H9 (cell line): ENCODE measurements at regions not wholly inside any gene's neighbourhood (a gene's known extent, or its start where the extent isn't known, plus 50 kb on each side); places are given as distances from the start of the nearest gene placed in this dataset.

Experiments
- DNase-seq: peaks from one replicate; pipeline ENCODE4 v3.0.0-alpha.2; 2017
- H2AFZ ChIP-seq: one replicate; pipeline ENCODE4 v1.6.1; 2013; ENCODE audit warnings: mild to moderate bottlenecking, low read length, control low read depth, moderate library complexity
- H2AK5ac ChIP-seq: 2 replicates; pipeline ENCODE4 v1.6.1; 2013; ENCODE audit warnings: low read length, control low read depth, mixed read lengths; ENCODE audit not compliant: insufficient read length
- H2BK120ac ChIP-seq: one replicate; pipeline ENCODE4 v1.6.1; 2013; ENCODE audit warnings: low read depth, mild to moderate bottlenecking, low read length, control low read depth, inconsistent platforms; ENCODE audit not compliant: poor library complexity, severe bottlenecking
- H2BK12ac ChIP-seq: 2 replicates; pipeline ENCODE4 v1.6.1; 2013; ENCODE audit warnings: low read length, control low read depth, mixed read lengths, low read depth; ENCODE audit not compliant: insufficient read length
- H2BK15ac ChIP-seq: 2 replicates; pipeline ENCODE4 v1.6.1; 2013; ENCODE audit warnings: low read depth, low read length, control low read depth
- H2BK20ac ChIP-seq: one replicate; pipeline ENCODE4 v1.6.1; 2013; ENCODE audit warnings: low read depth, mild to moderate bottlenecking, low read length, control low read depth, inconsistent platforms; ENCODE audit not compliant: poor library complexity, severe bottlenecking
- H2BK5ac ChIP-seq: 2 replicates; pipeline ENCODE4 v1.6.1; 2013; ENCODE audit warnings: low read length, control low read depth, mixed read lengths; ENCODE audit not compliant: insufficient read length
- H3K14ac ChIP-seq: 2 replicates; pipeline ENCODE4 v1.6.1; 2013; ENCODE audit warnings: low read length, control low read depth; ENCODE audit not compliant: insufficient read depth
- H3K18ac ChIP-seq: 2 replicates; pipeline ENCODE4 v1.6.1; 2013; ENCODE audit warnings: low read depth, mild to moderate bottlenecking, mixed read lengths, low read length, control low read depth; ENCODE audit not compliant: insufficient read length
- H3K23ac ChIP-seq: 2 replicates; pipeline ENCODE4 v1.6.1; 2013; ENCODE audit warnings: low read length, control low read depth, mixed read lengths, low read depth; ENCODE audit not compliant: insufficient read length
- H3K23me2 ChIP-seq: 2 replicates; pipeline ENCODE4 v1.6.1; 2013; ENCODE audit warnings: low read depth, mild to moderate bottlenecking, mixed read lengths, low read length, control low read depth; ENCODE audit not compliant: insufficient read length, poor library complexity, severe bottlenecking
- H3K27ac ChIP-seq: 2 replicates; pipeline ENCODE4 v1.5.1; 2013; ENCODE audit warnings: low read length, control low read depth, mixed read lengths, low read depth; ENCODE audit not compliant: insufficient read length
- H3K27me3 ChIP-seq: 2 replicates; pipeline ENCODE4 v1.6.1; 2013; ENCODE audit warnings: low read length, control low read depth, inconsistent platforms; ENCODE audit not compliant: insufficient read depth
- H3K4ac ChIP-seq: 2 replicates; pipeline ENCODE4 v1.6.1; 2013; ENCODE audit warnings: low read depth, mild to moderate bottlenecking, control low read depth, inconsistent platforms, low read length, moderate library complexity
- H3K4me1 ChIP-seq: 2 replicates; pipeline ENCODE4 v1.6.1; 2013; ENCODE audit warnings: low read length, control low read depth, inconsistent platforms; ENCODE audit not compliant: insufficient read depth
- H3K4me2 ChIP-seq: 2 replicates; pipeline ENCODE4 v1.6.1; 2013; ENCODE audit warnings: low read length, control low read depth, mixed read lengths; ENCODE audit not compliant: insufficient read length, insufficient read depth
- H3K56ac ChIP-seq: 2 replicates; pipeline ENCODE4 v1.6.1; 2013; ENCODE audit warnings: low read depth, mild to moderate bottlenecking, mixed read lengths, low read length, control low read depth; ENCODE audit not compliant: insufficient read length
- H3K79me1 ChIP-seq: 2 replicates; pipeline ENCODE4 v1.6.1; 2013; ENCODE audit warnings: low read depth, mild to moderate bottlenecking, moderate library complexity, low read length, control low read depth, inconsistent platforms; ENCODE audit not compliant: insufficient read depth, poor library complexity, severe bottlenecking
- H3K79me2 ChIP-seq: 2 replicates; pipeline ENCODE4 v1.6.1; 2013; ENCODE audit warnings: low read length, control low read depth, inconsistent platforms; ENCODE audit not compliant: insufficient read depth
- H3K9ac ChIP-seq: 2 replicates; pipeline ENCODE4 v1.6.1; 2013; ENCODE audit warnings: low read length, control low read depth, mixed read lengths; ENCODE audit not compliant: insufficient read length; ENCODE audit errors: extremely low read depth
- H3K9me3 ChIP-seq: one replicate; pipeline ENCODE4 v1.6.1; 2013; ENCODE audit warnings: low read depth, low read length, inconsistent platforms; ENCODE audit not compliant: control insufficient read depth
- H3T11ph ChIP-seq: one replicate; pipeline ENCODE4 v1.6.1; 2013; ENCODE audit warnings: mild to moderate bottlenecking, low read length, control low read depth, inconsistent platforms
- H4K20me1 ChIP-seq: one replicate; pipeline ENCODE4 v1.6.1; 2013; ENCODE audit not compliant: control insufficient read depth, insufficient read length, insufficient read depth
- H4K5ac ChIP-seq: 2 replicates; pipeline ENCODE4 v1.6.1; 2013; ENCODE audit warnings: low read depth, mild to moderate bottlenecking, mixed read lengths, low read length, control low read depth; ENCODE audit not compliant: insufficient read length
- H4K8ac ChIP-seq: replicated peaks from 2 replicates; pipeline ENCODE4 v1.6.1; 2013; ENCODE audit warnings: low read length, control low read depth, mixed read lengths, low read depth; ENCODE audit not compliant: insufficient read length
- H4K91ac ChIP-seq: 2 replicates; pipeline ENCODE4 v1.6.1; 2013; ENCODE audit warnings: low read depth, mild to moderate bottlenecking, moderate library complexity, mixed read lengths, low read length, control low read depth; ENCODE audit not compliant: insufficient read length
- H3K27ac Mint-ChIP-seq, 3 experiments: 2 replicates in 2 of 3; 3 replicates in 1 of 3; pipeline ENCODE4 v1.8.0; 2020 to 2021; ENCODE audit warnings: mixed read lengths in 3 of 3, mild to moderate bottlenecking in 1 of 3, moderate library complexity in 1 of 3
- H3K27me3 Mint-ChIP-seq: 2 replicates; pipeline ENCODE4 v1.8.0; 2021; ENCODE audit warnings: low read depth, mild to moderate bottlenecking, moderate library complexity, mixed read lengths
- H3K36me3 Mint-ChIP-seq, 3 experiments: 2 replicates in 2 of 3; 3 replicates in 1 of 3; pipeline ENCODE4 v1.8.0; 2020 to 2021; ENCODE audit warnings: low read depth in 3 of 3, mixed read lengths in 3 of 3; ENCODE audit not compliant: insufficient read depth in 1 of 3
- H3K4me1 Mint-ChIP-seq, 2 experiments: 2 replicates each; pipeline ENCODE4 v1.8.0; 2020; ENCODE audit warnings: mixed read lengths in 2 of 2
- H3K4me3 Mint-ChIP-seq, 2 experiments: 2 replicates in 1 of 2; 3 replicates in 1 of 2; pipeline ENCODE4 v1.8.0; 2020 to 2021; ENCODE audit warnings: mild to moderate bottlenecking in 2 of 2, mixed read lengths in 2 of 2, moderate library complexity in 1 of 2
- H3K9me3 Mint-ChIP-seq, 2 experiments: 2 replicates in 1 of 2; 3 replicates in 1 of 2; pipeline ENCODE4 v1.8.0; 2020; ENCODE audit warnings: mild to moderate bottlenecking in 2 of 2, mixed read lengths in 2 of 2, moderate library complexity in 1 of 2
- WGBS: extraction: QIAGEN DNeasy Blood & Tissue Kit; methylation state at CpG from one replicate; pipeline ENCODE4 v1.1.7; 2013; ENCODE audit warnings: missing lambda C conversion rate, low lambda C conversion rate, mixed read lengths; ENCODE audit not compliant: insufficient read length; ENCODE audit errors: extremely low coverage; 5-methylcytosine and 5-hydroxymethylcytosine counted together
- TF ChIP-seq, protein P1 (sequence below): fragments of 200-600 bp; sonication (generic); conservative IDR thresholded peaks from 3 replicates; pipeline ENCODE4 v1.8.0; 2021; ENCODE audit warnings: antibody characterized with exemption, mild to moderate bottlenecking

DNA sequence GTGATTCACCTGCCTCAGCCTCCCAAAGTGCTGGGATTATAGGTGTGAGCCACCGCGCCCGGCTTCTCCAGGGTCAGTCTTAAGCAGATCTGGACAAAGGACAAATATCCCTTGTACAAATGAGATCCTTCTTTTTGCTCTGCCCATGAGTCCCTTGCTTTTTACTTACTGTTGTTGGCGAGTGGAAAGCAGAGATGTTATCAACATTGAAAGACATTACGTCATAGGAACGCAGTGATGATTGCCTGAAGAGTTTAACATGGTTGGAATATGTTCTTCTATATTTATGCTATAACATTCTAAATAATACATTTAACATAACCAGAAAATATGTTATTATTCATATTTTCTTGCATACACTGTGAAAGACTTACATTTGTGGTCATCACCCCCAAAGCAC, 644.3 kb upstream of the LRRN3 start:
- no peak overlapping the region for H3T11ph ChIP-seq
- no peak for DNase-seq
- no peak overlapping the region for H3K56ac ChIP-seq
- H3K23ac ChIP-seq = no peak overlapping the region
- no peak overlapping the region for H3K14ac ChIP-seq
- H4K8ac ChIP-seq = no peak overlapping the region
- no peak overlapping the region for H3K9ac ChIP-seq
- no peak overlapping the region for H2AK5ac ChIP-seq
- no peaks in the 10 kb centered on the region for H3K9me3 ChIP-seq
- no peak overlapping the region for H3K4me2 ChIP-seq
- no peak overlapping the region for H4K91ac ChIP-seq
- no peak overlapping the region for H3K4ac ChIP-seq
- H3K4me3 Mint-ChIP-seq = no peak overlapping the region
- H2BK120ac ChIP-seq = no peak overlapping the region
- H2BK20ac ChIP-seq = no peak overlapping the region
- TF ChIP-seq, protein P1, sequence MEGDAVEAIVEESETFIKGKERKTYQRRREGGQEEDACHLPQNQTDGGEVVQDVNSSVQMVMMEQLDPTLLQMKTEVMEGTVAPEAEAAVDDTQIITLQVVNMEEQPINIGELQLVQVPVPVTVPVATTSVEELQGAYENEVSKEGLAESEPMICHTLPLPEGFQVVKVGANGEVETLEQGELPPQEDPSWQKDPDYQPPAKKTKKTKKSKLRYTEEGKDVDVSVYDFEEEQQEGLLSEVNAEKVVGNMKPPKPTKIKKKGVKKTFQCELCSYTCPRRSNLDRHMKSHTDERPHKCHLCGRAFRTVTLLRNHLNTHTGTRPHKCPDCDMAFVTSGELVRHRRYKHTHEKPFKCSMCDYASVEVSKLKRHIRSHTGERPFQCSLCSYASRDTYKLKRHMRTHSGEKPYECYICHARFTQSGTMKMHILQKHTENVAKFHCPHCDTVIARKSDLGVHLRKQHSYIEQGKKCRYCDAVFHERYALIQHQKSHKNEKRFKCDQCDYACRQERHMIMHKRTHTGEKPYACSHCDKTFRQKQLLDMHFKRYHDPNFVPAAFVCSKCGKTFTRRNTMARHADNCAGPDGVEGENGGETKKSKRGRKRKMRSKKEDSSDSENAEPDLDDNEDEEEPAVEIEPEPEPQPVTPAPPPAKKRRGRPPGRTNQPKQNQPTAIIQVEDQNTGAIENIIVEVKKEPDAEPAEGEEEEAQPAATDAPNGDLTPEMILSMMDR = no peak
- H2BK5ac ChIP-seq = no peak overlapping the region
- no peaks in the 10 kb centered on the region for H3K27me3 Mint-ChIP-seq
- H3K4me1 ChIP-seq = no peaks in the 10 kb centered on the region
- no peaks in the 10 kb centered on the region for H3K79me2 ChIP-seq
- H2BK15ac ChIP-seq = no peak overlapping the region
- H4K20me1 ChIP-seq = no peaks in the 10 kb centered on the region
- H3K27ac Mint-ChIP-seq = no peak overlapping the region
- no peak overlapping the region for H3K18ac ChIP-seq
- no peaks in the 10 kb centered on the region for H3K9me3 Mint-ChIP-seq
- H3K27ac ChIP-seq = no peak overlapping the region
- no peaks in the 10 kb centered on the region for H3K79me1 ChIP-seq
- no peaks in the 10 kb centered on the region for H3K23me2 ChIP-seq
- H3K36me3 Mint-ChIP-seq = no peaks in the 10 kb centered on the region
- H3K4me1 Mint-ChIP-seq = peaks cover 3 to 5% of the 10 kb centered on the region in 2 experiments; a peak in 1 of 4 replicates
- H3K27me3 ChIP-seq = no peaks in the 10 kb centered on the region
- H4K5ac ChIP-seq = no peak overlapping the region
- H2AFZ ChIP-seq = no peak overlapping the region
- WGBS = no CpG with 5 or more reads among the region's 6 CpGs
- no peak overlapping the region for H2BK12ac ChIP-seq
